ENCODE measurements at regions not wholly inside any gene's neighbourhood (a gene's known extent, or its start where the extent isn't known, plus 50 kb on each side); places are given as distances from the start of the nearest gene placed in this dataset.

- Histone ChIP-seq H3K4me1 (ENCODE audit: control insufficient read depth, insufficient read depth, low read length) (peaks cover 6% of the 10 kb centered on the region; the same call in 1 of the 2 replicates), H3K4me3 (ENCODE audit: low read depth, low read length) (no peak overlapping the region), H3K9me3 (ENCODE audit: control insufficient read depth, insufficient read depth, low read depth, low read length) (no peaks in the 10 kb centered on the region), H3K27ac (ENCODE audit: extremely low read depth, low read depth, low read length) (no peak overlapping the region), H3K36me3 (ENCODE audit: control insufficient read depth in 2 of 2, insufficient read depth in 1 of 2, low read length in 2 of 2) (no peaks in the 10 kb centered on the region)
- POLR2A ChIA-PET: no interaction called here
- TF ChIP-seq ZNF423 (tag by site-specific recombination; IDR thresholded peaks at IDR 0.05) (no peak), PRDM2 (tag by site-specific recombination; IDR thresholded peaks at IDR 0.05; ENCODE audit: borderline replicate concordance) (no peak), ZEB2 (tag by site-specific recombination; IDR thresholded peaks at IDR 0.05) (no peak), ZFP3 (tag by site-specific recombination; IDR thresholded peaks at IDR 0.05; ENCODE audit: low read depth) (no peak), ZSCAN18 (tag by site-specific recombination; IDR thresholded peaks at IDR 0.05) (no peak), ZNF544 (tag by site-specific recombination; IDR thresholded peaks at IDR 0.05) (no peak)
- CTCF ChIA-PET: no interaction called here
Measured at GRCh38 chr2:15045054-15045453, 412.5 kb downstream of the LRATD1 start.

DNA sequence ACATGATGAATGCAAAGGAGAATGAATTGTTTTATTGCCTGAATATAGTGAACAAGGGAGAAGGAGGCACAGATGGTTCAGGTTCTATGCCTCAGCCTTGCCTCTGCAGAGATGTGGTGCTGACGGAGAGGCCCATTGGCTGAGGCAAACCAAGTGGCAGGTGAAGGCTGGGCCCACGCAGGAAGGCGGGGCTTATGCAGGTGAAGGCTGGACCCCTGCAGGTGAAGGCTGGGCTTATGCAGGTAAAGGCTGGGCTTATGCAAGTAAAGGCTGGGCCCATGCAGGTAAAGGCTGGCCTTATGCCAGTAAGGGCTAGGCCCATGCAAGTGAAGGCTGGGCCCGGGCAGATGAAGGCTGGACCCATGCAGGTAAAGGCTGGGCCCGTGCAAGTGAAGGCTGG, 414.7 kb downstream of the LRATD1 start:
- H3K4me1 ChIP-seq (ENCODE audit: control insufficient read depth, insufficient read depth, low read length): peaks cover 15% of the 10 kb centered on the region
- no peaks in the 10 kb centered on the region for H3K36me3 ChIP-seq (ENCODE audit: control insufficient read depth in 2 of 2, insufficient read depth in 1 of 2, low read length in 2 of 2)
- CTCF ChIA-PET: interaction anchor here (0.7 kb wide), 1 partner anchor 306 kb away, joined by 3 read pairs; no protein-coding TSS in a partner anchor
- POLR2A ChIA-PET: no interaction called here
- H3K9me3 ChIP-seq (ENCODE audit: control insufficient read depth, insufficient read depth, low read depth, low read length): no peaks in the 10 kb centered on the region
- H3K4me3 ChIP-seq (ENCODE audit: low read depth, low read length): no peak overlapping the region
- no peak overlapping the region for H3K27ac ChIP-seq (ENCODE audit: extremely low read depth, low read depth, low read length)
- TF ChIP-seq ZNF140 (tag by site-specific recombination; IDR thresholded peaks at IDR 0.05): no peak
- no peak for TF ChIP-seq ZNF658 (tag by site-specific recombination; IDR thresholded peaks at IDR 0.05)
- no peak for TF ChIP-seq ZNF777 (tag by site-specific recombination; IDR thresholded peaks at IDR 0.05; ENCODE audit: borderline replicate concordance)
- TF ChIP-seq, protein P1, sequence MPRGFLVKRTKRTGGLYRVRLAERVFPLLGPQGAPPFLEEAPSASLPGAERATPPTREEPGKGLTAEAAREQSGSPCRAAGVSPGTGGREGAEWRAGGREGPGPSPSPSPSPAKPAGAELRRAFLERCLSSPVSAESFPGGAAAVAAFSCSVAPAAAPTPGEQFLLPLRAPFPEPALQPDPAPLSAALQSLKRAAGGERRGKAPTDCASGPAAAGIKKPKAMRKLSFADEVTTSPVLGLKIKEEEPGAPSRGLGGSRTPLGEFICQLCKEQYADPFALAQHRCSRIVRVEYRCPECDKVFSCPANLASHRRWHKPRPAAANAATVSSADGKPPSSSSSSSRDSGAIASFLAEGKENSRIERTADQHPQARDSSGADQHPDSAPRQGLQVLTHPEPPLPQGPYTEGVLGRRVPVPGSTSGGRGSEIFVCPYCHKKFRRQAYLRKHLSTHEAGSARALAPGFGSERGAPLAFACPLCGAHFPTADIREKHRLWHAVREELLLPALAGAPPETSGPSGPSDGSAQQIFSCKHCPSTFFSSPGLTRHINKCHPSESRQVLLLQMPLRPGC (tag by site-specific recombination; IDR thresholded peaks at IDR 0.05): no peak
- TF ChIP-seq ZBTB7A (tag by site-specific recombination; IDR thresholded peaks at IDR 0.05; ENCODE audit: low read depth): no peak
- no peak for TF ChIP-seq ZNF629 (tag by site-specific recombination; IDR thresholded peaks at IDR 0.05)
- no peak for TF ChIP-seq ZNF624 (tag by site-specific recombination; IDR thresholded peaks at IDR 0.05)
- no peak for TF ChIP-seq ZNF157 (tag by site-specific recombination; IDR thresholded peaks at IDR 0.05)
- TF ChIP-seq ZNF19 (tag by site-specific recombination; IDR thresholded peaks at IDR 0.05; ENCODE audit: low read depth): no peak
- TF ChIP-seq ZNF423 (tag by site-specific recombination; IDR thresholded peaks at IDR 0.05): no peak
- TF ChIP-seq ZBTB11 (tag by site-specific recombination; conservative IDR thresholded peaks at IDR 0.05; ENCODE audit: low read depth): no peak
- no peak for TF ChIP-seq ZNF169 (tag by site-specific recombination; IDR thresholded peaks at IDR 0.05)
- TF ChIP-seq, protein P2, sequence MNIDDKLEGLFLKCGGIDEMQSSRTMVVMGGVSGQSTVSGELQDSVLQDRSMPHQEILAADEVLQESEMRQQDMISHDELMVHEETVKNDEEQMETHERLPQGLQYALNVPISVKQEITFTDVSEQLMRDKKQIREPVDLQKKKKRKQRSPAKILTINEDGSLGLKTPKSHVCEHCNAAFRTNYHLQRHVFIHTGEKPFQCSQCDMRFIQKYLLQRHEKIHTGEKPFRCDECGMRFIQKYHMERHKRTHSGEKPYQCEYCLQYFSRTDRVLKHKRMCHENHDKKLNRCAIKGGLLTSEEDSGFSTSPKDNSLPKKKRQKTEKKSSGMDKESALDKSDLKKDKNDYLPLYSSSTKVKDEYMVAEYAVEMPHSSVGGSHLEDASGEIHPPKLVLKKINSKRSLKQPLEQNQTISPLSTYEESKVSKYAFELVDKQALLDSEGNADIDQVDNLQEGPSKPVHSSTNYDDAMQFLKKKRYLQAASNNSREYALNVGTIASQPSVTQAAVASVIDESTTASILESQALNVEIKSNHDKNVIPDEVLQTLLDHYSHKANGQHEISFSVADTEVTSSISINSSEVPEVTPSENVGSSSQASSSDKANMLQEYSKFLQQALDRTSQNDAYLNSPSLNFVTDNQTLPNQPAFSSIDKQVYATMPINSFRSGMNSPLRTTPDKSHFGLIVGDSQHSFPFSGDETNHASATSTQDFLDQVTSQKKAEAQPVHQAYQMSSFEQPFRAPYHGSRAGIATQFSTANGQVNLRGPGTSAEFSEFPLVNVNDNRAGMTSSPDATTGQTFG (tag by site-specific recombination; IDR thresholded peaks at IDR 0.05; ENCODE audit: borderline replicate concordance): no peak
- no peak for TF ChIP-seq ZNF138 (tag by site-specific recombination; IDR thresholded peaks at IDR 0.05; ENCODE audit: borderline replicate concordance)
- no peak for TF ChIP-seq MEIS1 (CRISPR knock-in tag; IDR thresholded peaks at IDR 0.05; ENCODE audit: borderline replicate concordance)
- TF ChIP-seq ZNF2 (tag by site-specific recombination; IDR thresholded peaks at IDR 0.05): no peak

Measured in HEK293 (cell line).